ENCODE measurements at regions not wholly inside any gene's neighbourhood (a gene's known extent, or its start where the extent isn't known, plus 50 kb on each side); places are given as distances from the start of the nearest gene placed in this dataset.

DNA sequence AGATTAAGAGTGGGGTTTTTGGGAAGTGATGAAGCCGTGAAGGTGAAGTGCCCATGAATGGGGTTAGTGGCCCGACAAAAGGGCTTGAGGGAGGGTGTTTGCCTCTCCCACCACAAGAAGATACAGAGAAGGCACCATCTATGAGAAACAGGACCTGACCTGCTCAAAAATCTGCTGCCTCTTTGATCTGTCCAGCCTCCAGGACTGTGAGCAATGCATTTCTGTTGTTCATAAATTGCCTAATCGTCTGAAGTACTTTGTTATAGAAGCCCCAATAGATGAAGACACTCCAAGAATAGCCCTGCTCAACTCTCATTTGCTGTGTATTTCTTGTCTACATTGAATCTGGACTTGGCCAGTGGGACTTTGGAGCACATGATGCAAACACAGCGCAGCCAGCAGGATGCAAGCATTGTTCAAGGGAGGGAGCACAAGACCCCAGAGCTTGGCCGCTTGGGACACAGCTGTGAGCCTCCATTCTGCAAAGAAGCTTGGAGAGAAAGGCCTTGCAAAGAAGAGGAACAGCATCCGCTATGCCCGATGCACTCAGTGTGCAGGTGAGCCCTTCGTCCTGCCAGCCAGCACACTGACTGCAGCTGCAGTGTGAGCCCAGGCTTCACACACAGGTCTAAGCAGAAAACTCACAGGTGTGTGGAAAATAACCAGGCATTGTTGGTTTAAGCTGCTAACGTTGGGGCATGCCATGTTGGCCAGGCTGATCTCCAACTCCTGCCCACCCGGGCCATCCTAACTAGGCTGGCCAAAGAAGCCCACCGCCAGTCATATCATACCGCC is 73.2 kb upstream of the KLF6 start:
- TF ChIP-seq, protein P1, sequence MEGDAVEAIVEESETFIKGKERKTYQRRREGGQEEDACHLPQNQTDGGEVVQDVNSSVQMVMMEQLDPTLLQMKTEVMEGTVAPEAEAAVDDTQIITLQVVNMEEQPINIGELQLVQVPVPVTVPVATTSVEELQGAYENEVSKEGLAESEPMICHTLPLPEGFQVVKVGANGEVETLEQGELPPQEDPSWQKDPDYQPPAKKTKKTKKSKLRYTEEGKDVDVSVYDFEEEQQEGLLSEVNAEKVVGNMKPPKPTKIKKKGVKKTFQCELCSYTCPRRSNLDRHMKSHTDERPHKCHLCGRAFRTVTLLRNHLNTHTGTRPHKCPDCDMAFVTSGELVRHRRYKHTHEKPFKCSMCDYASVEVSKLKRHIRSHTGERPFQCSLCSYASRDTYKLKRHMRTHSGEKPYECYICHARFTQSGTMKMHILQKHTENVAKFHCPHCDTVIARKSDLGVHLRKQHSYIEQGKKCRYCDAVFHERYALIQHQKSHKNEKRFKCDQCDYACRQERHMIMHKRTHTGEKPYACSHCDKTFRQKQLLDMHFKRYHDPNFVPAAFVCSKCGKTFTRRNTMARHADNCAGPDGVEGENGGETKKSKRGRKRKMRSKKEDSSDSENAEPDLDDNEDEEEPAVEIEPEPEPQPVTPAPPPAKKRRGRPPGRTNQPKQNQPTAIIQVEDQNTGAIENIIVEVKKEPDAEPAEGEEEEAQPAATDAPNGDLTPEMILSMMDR (IDR thresholded peaks at IDR 0.05; ENCODE audit: low read depth, low read length, poor library complexity, severe bottlenecking): no peak
- no peak for TF ChIP-seq EZH2phosphoT487 (IDR thresholded peaks at IDR 0.05; ENCODE audit: borderline replicate concordance, low read length)
